OCI-LY1 (cell line): ENCODE measurements at regions not wholly inside any gene's neighbourhood (a gene's known extent, or its start where the extent isn't known, plus 50 kb on each side); places are given as distances from the start of the nearest gene placed in this dataset.

Experiments
- CTCF ChIP-seq: fragments of 200-600 bp; sonication (generic), shearing (Covaris generic); IDR thresholded peaks from 2 replicates; pipeline ENCODE4 v1.5.1; 2017; ENCODE audit warnings: mild to moderate bottlenecking, antibody characterized with exemption, low read length, moderate library complexity, mixed read lengths
- EZH2 ChIP-seq: fragments of 200-600 bp; sonication (generic), shearing (Covaris generic); IDR thresholded peaks from 2 replicates; pipeline ENCODE4 v1.8.0; 2017; ENCODE audit warnings: borderline replicate concordance, mixed run types, mild to moderate bottlenecking, antibody characterized with exemption, low read length, moderate library complexity, mixed read lengths

DNA sequence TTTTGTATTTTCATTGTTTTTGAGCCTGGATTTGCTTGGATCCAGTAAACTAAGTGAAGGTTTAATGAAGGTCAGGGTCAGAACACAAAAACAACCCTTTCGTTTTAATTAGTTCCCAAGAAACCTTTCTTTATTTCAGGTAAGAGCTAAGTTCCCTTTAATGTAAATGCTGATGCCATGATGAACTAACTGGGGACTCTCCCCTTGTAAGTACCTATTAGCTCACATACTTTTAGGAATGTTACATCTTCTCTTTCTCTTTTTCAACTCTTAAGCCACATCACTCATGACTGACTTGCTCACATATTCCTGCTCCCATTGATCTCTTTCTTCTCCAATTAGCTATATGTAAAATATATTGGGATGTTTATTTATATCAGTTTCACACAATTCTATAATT is 673.1 kb upstream of the CPEB2 start:
- TF ChIP-seq CTCF (no peak), EZH2 (no peak)
